Ascending aorta (tissue), 2 donors: ENCODE measurements at regions not wholly inside any gene's neighbourhood (a gene's known extent, or its start where the extent isn't known, plus 50 kb on each side); places are given as distances from the start of the nearest gene placed in this dataset.

Experiments used
- DNase-seq, 2 donors: peaks; one replicate each; pipeline ENCODE4 v3.0.0-alpha.2; 2019; ENCODE audit warnings: low spot score in 2 of 2
- H3K27ac ChIP-seq, 2 donors: fragments of 200-600 bp; sonication (generic); one replicate each; pipeline ENCODE4 v1.5.1; 2016 to 2017; ENCODE audit warnings: mild to moderate bottlenecking in 1 of 2
- H3K27me3 ChIP-seq: fragments of 200-600 bp; sonication (generic); one replicate; pipeline ENCODE4 v1.5.1; 2017
- H3K36me3 ChIP-seq, 2 donors: fragments of 200-600 bp; sonication (generic); one replicate each; pipeline ENCODE4 v1.5.1; 2016
- H3K4me1 ChIP-seq, 2 donors: fragments of 200-600 bp; sonication (generic); one replicate each; pipeline ENCODE4 v1.5.1; 2016 to 2017; ENCODE audit warnings: mild to moderate bottlenecking in 1 of 2
- H3K4me3 ChIP-seq, 2 donors: fragments of 200-600 bp; sonication (generic); one replicate each; pipeline ENCODE4 v1.5.1; 2016 to 2017; ENCODE audit warnings: mild to moderate bottlenecking in 1 of 2
- H3K9me3 ChIP-seq, 2 donors: fragments of 200-600 bp; sonication (generic); one replicate each; pipeline ENCODE4 v1.5.1; 2016
- CTCF ChIP-seq, 3 experiments: fragments of 200-600 bp in 2 of 3; fragments of 450-650 bp in 1 of 3; sonication (generic) in 2 of 3; IDR thresholded peaks; one replicate each; pipeline ENCODE4 v1.5.1; 2016 to 2019; ENCODE audit warnings: antibody characterized with exemption in 3 of 3, mild to moderate bottlenecking in 1 of 3, moderate library complexity in 1 of 3
- intact Hi-C: fragments of 100-400 bp; cut with DNase I; formaldehyde crosslinking; loops from one replicate; pipeline ENCODE4 v1.15.1; 2023

GRCh38 chr1:178020968-178021640 lies 51.2 kb upstream of the SEC16B start:
- no peak for DNase-seq
- Histone ChIP-seq H3K9me3 (peaks cover 0 to 7% of the 10 kb centered on the region in 2 donors), H3K36me3 (peaks cover 19 to 69% of the 10 kb centered on the region in 2 donors), H3K27me3 (no peaks in the 10 kb centered on the region), H3K27ac (no peak overlapping the region), H3K4me1 (peaks cover 0 to 3% of the 10 kb centered on the region in 2 donors), H3K4me3 (no peak overlapping the region)
- no peak for TF ChIP-seq CTCF (IDR thresholded peaks at IDR 0.05)
- intact Hi-C loops = no loop called here

GRCh38 chr1:178021950-178022349 lies 52.1 kb upstream of the SEC16B start:
- Histone ChIP-seq H3K4me3 (no peak overlapping the region), H3K36me3 (peaks cover 15 to 61% of the 10 kb centered on the region in 2 donors), H3K4me1 (peaks cover 0 to 3% of the 10 kb centered on the region in 2 donors), H3K9me3 (peaks cover 0 to 7% of the 10 kb centered on the region in 2 donors), H3K27ac (no peak overlapping the region), H3K27me3 (no peaks in the 10 kb centered on the region)
- TF ChIP-seq CTCF (IDR thresholded peaks at IDR 0.05) = no peak
- no peak for DNase-seq
- intact Hi-C loops = no loop called here

- H3K4me3 ChIP-seq = no peak overlapping the region
- H3K4me1 ChIP-seq = peaks cover 0 to 3% of the 10 kb centered on the region in 2 donors
- no peaks in the 10 kb centered on the region for H3K9me3 ChIP-seq
- no peak overlapping the region for H3K27ac ChIP-seq
- H3K27me3 ChIP-seq = no peaks in the 10 kb centered on the region
- TF ChIP-seq CTCF (IDR thresholded peaks at IDR 0.05) = no peak
- H3K36me3 ChIP-seq = peaks cover 10 to 50% of the 10 kb centered on the region in 2 donors
- no peak for DNase-seq
- intact Hi-C loops = no loop called here
Measured at GRCh38 chr1:178023181-178023618, 53.3 kb upstream of the SEC16B start.

GRCh38 chr1:178024504-178024903 lies 54.6 kb upstream of the SEC16B start:
- no peak for TF ChIP-seq CTCF (IDR thresholded peaks at IDR 0.05)
- no peak for DNase-seq
- Histone ChIP-seq H3K36me3 (peaks cover 7 to 42% of the 10 kb centered on the region in 2 donors), H3K27ac (no peak overlapping the region), H3K4me1 (peaks cover 0 to 3% of the 10 kb centered on the region in 2 donors), H3K27me3 (no peaks in the 10 kb centered on the region), H3K9me3 (no peaks in the 10 kb centered on the region), H3K4me3 (no peak overlapping the region)
- intact Hi-C loops = no loop called here

GRCh38 chr1:178025613-178026356 lies 55.9 kb upstream of the SEC16B start:
- no peak for TF ChIP-seq CTCF (IDR thresholded peaks at IDR 0.05)
- H3K9me3 ChIP-seq = no peaks in the 10 kb centered on the region
- peaks cover 0 to 3% of the 10 kb centered on the region in 2 donors for H3K4me1 ChIP-seq
- no peak overlapping the region for H3K4me3 ChIP-seq
- peaks cover 7 to 31% of the 10 kb centered on the region in 2 donors for H3K36me3 ChIP-seq
- intact Hi-C loops = no loop called here
- no peaks in the 10 kb centered on the region for H3K27me3 ChIP-seq
- no peak overlapping the region for H3K27ac ChIP-seq
- no peak for DNase-seq
